ENCODE measurements at regions not wholly inside any gene's neighbourhood (a gene's known extent, or its start where the extent isn't known, plus 50 kb on each side); places are given as distances from the start of the nearest gene placed in this dataset.

GRCh38 chr7:85714951-85715350, 528.1 kb upstream of the SEMA3D start:
- TF ChIP-seq NFIC (IDR thresholded peaks at IDR 0.05) = no peak
- TF ChIP-seq TAF1 (IDR thresholded peaks at IDR 0.05; ENCODE audit: low read depth) = no peak
- no peak for TF ChIP-seq TEAD4 (IDR thresholded peaks at IDR 0.05)
- TF ChIP-seq YY1 (IDR thresholded peaks at IDR 0.05; ENCODE audit: low read depth) = no peak
- no peak for TF ChIP-seq ZBTB7A (IDR thresholded peaks at IDR 0.05; ENCODE audit: low read depth)

- TF ChIP-seq EGR1 (IDR thresholded peaks at IDR 0.05) = no peak
- TF ChIP-seq TCF12 (IDR thresholded peaks at IDR 0.05; ENCODE audit: low read depth) = no peak
- TF ChIP-seq CREB1 (IDR thresholded peaks at IDR 0.05; ENCODE audit: low read depth) = no peak
- TF ChIP-seq REST (IDR thresholded peaks at IDR 0.05; ENCODE audit: low read depth) = no peak
- TF ChIP-seq RAD21 (IDR thresholded peaks at IDR 0.05; ENCODE audit: low read depth) = no peak
- TF ChIP-seq FOXM1 (IDR thresholded peaks at IDR 0.05; ENCODE audit: borderline replicate concordance, low read depth) = no peak
- no peak for TF ChIP-seq EP300 (IDR thresholded peaks at IDR 0.05; ENCODE audit: borderline replicate concordance)
- TF ChIP-seq TEAD4 (IDR thresholded peaks at IDR 0.05) = no peak
Measured at GRCh38 chr7:85714043-85714578, 527.3 kb upstream of the SEMA3D start.

GRCh38 chr7:85713171-85713570, 526.3 kb upstream of the SEMA3D start:
- no peak for TF ChIP-seq USF1 (IDR thresholded peaks at IDR 0.05)
- TF ChIP-seq MAX (IDR thresholded peaks at IDR 0.05) = no peak
- TF ChIP-seq TEAD4 (IDR thresholded peaks at IDR 0.05) = no peak
- TF ChIP-seq EP300 (IDR thresholded peaks at IDR 0.05; ENCODE audit: borderline replicate concordance) = no peak
- TF ChIP-seq RAD21 (IDR thresholded peaks at IDR 0.05; ENCODE audit: low read depth) = no peak
- no peak for TF ChIP-seq TAF1 (IDR thresholded peaks at IDR 0.05; ENCODE audit: low read depth)
- TF ChIP-seq EGR1 (IDR thresholded peaks at IDR 0.05) = no peak
- no peak for TF ChIP-seq YY1 (IDR thresholded peaks at IDR 0.05; ENCODE audit: low read depth)

GRCh38 chr7:85711894-85712293, 525.0 kb upstream of the SEMA3D start:
- TF ChIP-seq CREB1 (IDR thresholded peaks at IDR 0.05; ENCODE audit: low read depth) = no peak
- TF ChIP-seq TEAD4 (IDR thresholded peaks at IDR 0.05) = no peak
- TF ChIP-seq EP300 (IDR thresholded peaks at IDR 0.05; ENCODE audit: borderline replicate concordance) = no peak
- TF ChIP-seq REST (IDR thresholded peaks at IDR 0.05; ENCODE audit: low read depth) = no peak
- TF ChIP-seq USF1 (IDR thresholded peaks at IDR 0.05) = no peak
- TF ChIP-seq ZBTB7A (IDR thresholded peaks at IDR 0.05; ENCODE audit: low read depth) = no peak
- no peak for TF ChIP-seq YY1 (IDR thresholded peaks at IDR 0.05; ENCODE audit: low read depth)
- TF ChIP-seq MAX (IDR thresholded peaks at IDR 0.05) = no peak
- TF ChIP-seq RAD21 (IDR thresholded peaks at IDR 0.05; ENCODE audit: low read depth) = no peak
- no peak for TF ChIP-seq CEBPB (IDR thresholded peaks at IDR 0.05)
- TF ChIP-seq FOXM1 (IDR thresholded peaks at IDR 0.05; ENCODE audit: borderline replicate concordance, low read depth) = no peak

- TF ChIP-seq USF1 (IDR thresholded peaks at IDR 0.05) (no peak), YY1 (IDR thresholded peaks at IDR 0.05; ENCODE audit: low read depth) (no peak), EGR1 (IDR thresholded peaks at IDR 0.05) (no peak)
Measured at GRCh38 chr7:85710960-85711359, 524.1 kb upstream of the SEMA3D start.

DNA sequence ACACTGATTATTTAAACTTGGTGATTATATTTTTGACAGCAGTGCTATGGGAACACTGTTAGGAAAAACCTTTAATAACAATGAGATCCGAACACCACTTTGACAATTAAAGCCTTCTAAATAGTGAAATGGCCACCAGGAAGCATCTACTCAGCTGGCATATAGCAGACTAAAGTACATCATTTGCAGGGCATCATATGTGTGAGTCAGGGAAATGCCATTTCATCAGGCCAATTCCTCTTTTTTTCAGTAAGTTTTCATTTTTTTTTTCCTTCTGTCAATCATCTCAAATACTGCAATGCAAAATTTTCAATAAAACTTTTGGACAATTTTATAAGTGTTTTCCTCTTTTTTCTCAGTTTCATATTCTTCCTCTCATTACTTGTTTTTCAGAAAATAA, 521.4 kb upstream of the SEMA3D start:
- TF ChIP-seq EGR1 (IDR thresholded peaks at IDR 0.05) = no peak
- TF ChIP-seq TAF1 (IDR thresholded peaks at IDR 0.05; ENCODE audit: low read depth) = no peak
- no peak for TF ChIP-seq NFIC (IDR thresholded peaks at IDR 0.05)
- TF ChIP-seq CREB1 (IDR thresholded peaks at IDR 0.05; ENCODE audit: low read depth) = no peak
- no peak for TF ChIP-seq MAX (IDR thresholded peaks at IDR 0.05)
- TF ChIP-seq CEBPB (IDR thresholded peaks at IDR 0.05) = no peak
- TF ChIP-seq REST (IDR thresholded peaks at IDR 0.05; ENCODE audit: low read depth) = no peak
- TF ChIP-seq RAD21 (IDR thresholded peaks at IDR 0.05; ENCODE audit: low read depth) = no peak

Measured in Ishikawa (cell line).